ENCODE measurements at regions not wholly inside any gene's neighbourhood (a gene's known extent, or its start where the extent isn't known, plus 50 kb on each side); places are given as distances from the start of the nearest gene placed in this dataset.
"Not testable (repeated sequence)": the region's sequence is repeated elsewhere in the genome, so short reads cannot be mapped to it uniquely, and the experiment has no call there.

- intact Hi-C loops (cut with DNase I; ENCODE audit: low total_unique reads), result no loop called here
- no peak for TF ChIP-seq POLR2A (IDR thresholded peaks at IDR 0.05)
- TF ChIP-seq CTCF (IDR thresholded peaks at IDR 0.05), result no peak
- DNase-seq, result no peak
- H3K4me1 ChIP-seq, result no peaks in the 10 kb centered on the region
- no peak overlapping the region for H3K4me3 ChIP-seq
- H3K36me3 ChIP-seq (ENCODE audit: low read depth, missing control alignments), result no peaks in the 10 kb centered on the region
- no peaks in the 10 kb centered on the region for H3K9me3 ChIP-seq
- H3K27ac ChIP-seq, result no peak overlapping the region
- H3K27me3 ChIP-seq, result no peaks in the 10 kb centered on the region
- 88 to 95% methylated on average over 1 of the region's 1 CpG for WGBS, 2 donors
Observed at GRCh38 chr3:20729185-20729584, 543.2 kb upstream of the SGO1 start.

GRCh38 chr3:20726786-20727185 lies 540.8 kb upstream of the SGO1 start:
- H3K4me3 ChIP-seq, result no peak overlapping the region
- H3K4me1 ChIP-seq, result no peaks in the 10 kb centered on the region
- no peak for DNase-seq
- H3K36me3 ChIP-seq (ENCODE audit: low read depth, missing control alignments), result no peaks in the 10 kb centered on the region
- no peaks in the 10 kb centered on the region for H3K9me3 ChIP-seq
- H3K27me3 ChIP-seq, result no peaks in the 10 kb centered on the region
- TF ChIP-seq POLR2A (IDR thresholded peaks at IDR 0.05), result no peak
- TF ChIP-seq CTCF (IDR thresholded peaks at IDR 0.05), result no peak
- intact Hi-C loops (cut with DNase I; ENCODE audit: low total_unique reads), result no loop called here
- H3K27ac ChIP-seq, result no peak overlapping the region
- WGBS, 2 donors, result 79 to 83% methylated on average over 2 of the region's 2 CpGs

- intact Hi-C loops (cut with DNase I; ENCODE audit: low total_unique reads), result no loop called here
- no peaks in the 10 kb centered on the region for H3K4me1 ChIP-seq
- no peaks in the 10 kb centered on the region for H3K27me3 ChIP-seq
- WGBS, 2 donors, result 83 to 95% methylated on average over 1 of the region's 1 CpG
- H3K27ac ChIP-seq, result no peak overlapping the region
- no peak overlapping the region for H3K4me3 ChIP-seq
- H3K36me3 ChIP-seq (ENCODE audit: low read depth, missing control alignments), result no peaks in the 10 kb centered on the region
- DNase-seq, result no peak
- H3K9me3 ChIP-seq, result no peaks in the 10 kb centered on the region
- TF ChIP-seq POLR2A (IDR thresholded peaks at IDR 0.05) (no peak), CTCF (IDR thresholded peaks at IDR 0.05) (no peak)
Observed at GRCh38 chr3:20724241-20724640, 538.2 kb upstream of the SGO1 start.

GRCh38 chr3:20716425-20716824 lies 530.4 kb upstream of the SGO1 start:
- H3K4me3 ChIP-seq; intact Hi-C loops (cut with DNase I; ENCODE audit: low total_unique reads); H3K27me3 ChIP-seq; H3K36me3 ChIP-seq (ENCODE audit: low read depth, missing control alignments); H3K4me1 ChIP-seq; H3K27ac ChIP-seq; H3K9me3 ChIP-seq; DNase-seq: not testable (repeated sequence)
- WGBS, 2 donors, result 82 to 98% methylated on average over 2 of the region's 2 CpGs

- no peak overlapping the region for H3K4me3 ChIP-seq
- intact Hi-C loops (cut with DNase I; ENCODE audit: low total_unique reads), result no loop called here
- WGBS, 2 donors, result 50 to 64% methylated on average over 1 of the region's 1 CpG
- H3K27me3 ChIP-seq, result no peaks in the 10 kb centered on the region
- no peak overlapping the region for H3K27ac ChIP-seq
- H3K36me3 ChIP-seq (ENCODE audit: low read depth, missing control alignments), result no peaks in the 10 kb centered on the region
- no peaks in the 10 kb centered on the region for H3K4me1 ChIP-seq
- H3K9me3 ChIP-seq, result no peaks in the 10 kb centered on the region
- no peak for DNase-seq
- no peak for TF ChIP-seq POLR2A (IDR thresholded peaks at IDR 0.05)
- no peak for TF ChIP-seq CTCF (IDR thresholded peaks at IDR 0.05)
Observed at GRCh38 chr3:20701641-20702040, 515.6 kb upstream of the SGO1 start.

Measured in testis (tissue), 2 donors.